Stimulated activated CD8-positive, alpha-beta memory T cell treated with anti-CD3 and anti-CD28 coated beads, Interleukin-15, amount 100 ng/mL, for 24 hours (primary cell): ENCODE measurements at regions not wholly inside any gene's neighbourhood (a gene's known extent, or its start where the extent isn't known, plus 50 kb on each side); places are given as distances from the start of the nearest gene placed in this dataset.

Experiments
- DNase-seq: peaks from one replicate; pipeline ENCODE4 v3.0.0-alpha.2; 2020; ENCODE audit warnings: low read depth

- no peak for DNase-seq
Observed at GRCh38 chr15:92565351-92566125, 90.0 kb downstream of the FAM174B start.

GRCh38 chr15:92561754-92562153 is 93.8 kb downstream of the FAM174B start:
- DNase-seq, result no peak

- DNase-seq, result no peak
Observed at GRCh38 chr15:92553317-92553716, 102.3 kb downstream of the FAM174B start.

- no peak for DNase-seq
Observed at GRCh38 chr15:92545996-92546395, 109.6 kb downstream of the FAM174B start.

- DNase-seq, result no peak
Observed at GRCh38 chr15:92541291-92542200, 114.0 kb downstream of the FAM174B start.

GRCh38 chr15:92538115-92538514 is 117.5 kb downstream of the FAM174B start:
- DNase-seq, result no peak

DNA sequence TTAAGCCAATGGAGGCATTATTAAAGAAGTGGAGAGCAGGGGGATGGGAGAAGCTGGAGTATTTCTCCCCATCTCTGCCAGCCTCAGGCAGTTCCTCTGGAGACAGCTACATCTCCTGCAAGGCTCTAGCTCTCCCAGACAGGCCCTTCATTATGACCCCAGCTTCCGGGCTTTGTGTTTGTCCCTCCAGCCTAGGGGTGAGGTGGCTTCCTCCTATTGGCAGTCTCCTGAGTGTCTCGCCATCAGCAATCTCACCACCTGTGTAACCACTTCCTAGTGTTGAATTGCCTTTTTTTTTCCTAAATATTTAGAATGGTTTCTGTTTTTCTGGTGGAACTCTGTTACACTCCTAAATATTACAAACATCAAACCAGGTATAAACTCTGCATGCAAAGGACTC is 122.3 kb downstream of the FAM174B start:
- DNase-seq, result no peak

DNA sequence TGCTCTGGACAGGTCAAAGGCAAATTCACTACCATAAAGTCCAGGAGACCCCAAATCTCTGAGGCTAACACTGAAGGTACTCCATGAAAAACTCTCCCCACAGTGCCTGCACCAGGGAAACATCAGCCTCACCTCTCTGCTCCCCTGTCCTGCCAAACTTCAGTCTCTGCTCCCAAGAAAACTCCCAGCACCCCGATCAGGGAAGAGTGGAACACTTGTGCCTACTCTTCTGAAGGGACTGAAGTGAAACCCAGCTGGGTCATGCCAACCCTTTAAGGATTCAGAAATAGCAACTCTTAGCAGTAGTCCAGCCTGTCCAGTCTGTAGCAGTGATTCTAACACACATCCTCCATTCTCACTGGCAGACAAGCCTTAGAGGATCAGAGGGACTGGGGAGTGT is 124.2 kb downstream of the FAM174B start:
- DNase-seq, result no peak

GRCh38 chr15:92528736-92529135 is 126.8 kb downstream of the FAM174B start:
- no peak for DNase-seq

DNA sequence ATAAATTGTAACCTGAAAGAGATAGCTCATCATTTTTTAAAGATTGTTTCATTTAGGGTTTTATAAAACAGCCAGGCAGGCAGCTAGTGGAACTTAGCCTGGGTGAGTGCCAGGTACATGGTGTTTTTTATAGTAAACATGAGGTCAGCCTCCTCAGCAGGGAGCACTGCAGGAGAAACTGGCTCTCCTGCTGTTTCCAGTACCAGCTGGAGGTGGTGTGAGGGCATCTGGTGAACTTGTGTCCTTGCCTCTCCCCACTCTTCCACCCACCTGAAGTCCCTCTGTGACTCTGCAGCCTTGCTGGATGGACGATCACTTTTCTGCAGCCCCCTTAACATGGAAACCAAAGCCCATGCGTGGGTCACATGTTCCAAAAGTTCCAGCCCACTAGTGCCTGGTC is 128.4 kb downstream of the FAM174B start:
- DNase-seq, result no peak

DNA sequence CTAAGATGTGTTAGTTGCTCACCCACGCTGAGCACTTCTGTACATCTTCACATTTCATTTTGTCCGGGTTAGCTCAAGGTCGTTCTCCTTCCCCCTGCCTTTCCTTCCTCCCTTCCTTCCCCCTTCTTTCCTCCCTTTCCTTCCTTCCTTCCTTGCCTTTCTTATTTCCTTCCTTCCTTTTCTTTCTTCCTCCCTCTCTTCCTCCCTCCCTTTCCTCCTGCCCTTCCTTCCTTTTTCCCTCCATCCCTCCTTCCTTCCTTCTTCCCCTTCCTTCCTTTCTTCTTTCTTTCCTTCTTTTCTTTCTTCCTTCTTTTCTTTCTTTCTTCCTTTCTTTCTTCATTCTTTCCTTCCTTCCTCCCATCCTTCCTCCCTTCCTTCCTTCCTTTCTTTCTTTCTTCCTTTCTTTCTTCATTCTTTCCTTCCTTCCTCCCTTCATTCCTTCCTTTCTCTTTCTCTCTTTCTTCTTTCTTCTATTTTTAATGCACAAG is 129.8 kb downstream of the FAM174B start:
- no peak for DNase-seq

DNA sequence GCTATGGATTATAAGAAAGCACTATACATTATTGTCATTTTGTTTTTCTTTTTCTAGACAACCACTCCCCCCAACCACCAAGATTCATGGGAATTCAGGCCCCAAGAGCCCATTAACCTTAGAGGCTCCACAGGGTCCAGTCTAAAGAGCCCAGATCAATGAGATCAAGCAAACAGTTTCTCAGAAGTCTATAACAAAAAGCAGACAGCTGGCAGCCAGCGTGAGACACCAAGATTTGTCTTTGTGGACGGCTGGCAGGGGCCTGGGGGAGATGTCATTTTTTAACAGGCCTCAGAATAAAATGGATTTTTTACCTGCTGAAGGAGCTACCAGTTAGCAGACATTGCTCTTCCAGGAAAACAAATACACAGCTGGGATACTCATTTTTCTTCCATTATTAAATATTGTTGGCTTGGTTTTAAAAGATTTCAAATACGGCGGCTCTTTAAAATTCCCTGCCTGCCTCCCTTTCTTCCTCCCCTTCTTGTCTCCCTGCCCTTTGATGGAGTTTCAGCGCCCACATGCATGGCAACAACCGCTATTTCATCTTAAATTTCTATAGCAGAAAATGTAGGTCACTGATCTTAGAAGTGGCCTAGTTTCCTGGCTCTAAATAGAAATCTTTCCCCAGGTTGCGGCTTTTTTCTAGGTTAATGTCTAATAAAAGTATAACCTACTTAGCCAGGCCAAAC is 130.6 kb downstream of the FAM174B start:
- DNase-seq, result no peak

- no peak for DNase-seq
Observed at GRCh38 chr15:92524161-92524560, 130.5 kb downstream of the ST8SIA2 start.

GRCh38 chr15:92523176-92523575 is 129.5 kb downstream of the ST8SIA2 start:
- DNase-seq, result no peak

- peak; percentile 4 for DNase-seq
Observed at GRCh38 chr15:92521624-92522008, 127.9 kb downstream of the ST8SIA2 start.

DNA sequence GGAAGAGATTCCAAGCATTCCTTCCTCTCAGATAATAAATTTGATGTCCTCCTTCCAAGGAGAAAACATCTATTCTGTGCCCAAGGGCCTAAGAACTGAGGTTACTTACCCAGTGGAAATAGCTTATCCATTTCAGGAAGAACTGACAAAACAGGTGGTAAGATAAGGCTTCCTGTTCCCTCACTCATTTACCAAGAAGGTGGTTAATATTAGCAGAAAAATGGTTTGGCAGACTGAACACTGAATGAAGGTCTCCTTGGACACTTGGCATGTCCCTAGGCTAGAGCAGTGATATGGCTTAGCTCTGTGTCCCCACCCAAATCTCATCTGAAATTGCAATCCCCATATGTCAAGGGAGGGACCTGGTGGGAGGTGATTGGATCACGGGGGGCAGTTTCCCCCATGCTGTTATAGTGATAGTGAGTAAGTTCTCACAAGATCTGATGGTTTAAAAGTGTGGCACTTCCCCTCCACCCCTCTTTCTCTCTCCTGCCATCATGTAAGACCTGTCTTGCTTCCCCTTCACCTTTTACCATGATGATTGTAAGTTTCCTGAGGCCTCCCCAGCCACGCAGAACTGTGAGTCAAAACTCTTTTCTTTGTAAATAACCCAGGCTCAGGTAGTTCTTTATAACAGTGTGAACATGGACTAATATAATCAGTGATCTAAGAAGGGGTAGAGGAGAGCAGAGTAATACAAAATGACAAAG is 127.4 kb downstream of the ST8SIA2 start:
- no peak for DNase-seq

DNA sequence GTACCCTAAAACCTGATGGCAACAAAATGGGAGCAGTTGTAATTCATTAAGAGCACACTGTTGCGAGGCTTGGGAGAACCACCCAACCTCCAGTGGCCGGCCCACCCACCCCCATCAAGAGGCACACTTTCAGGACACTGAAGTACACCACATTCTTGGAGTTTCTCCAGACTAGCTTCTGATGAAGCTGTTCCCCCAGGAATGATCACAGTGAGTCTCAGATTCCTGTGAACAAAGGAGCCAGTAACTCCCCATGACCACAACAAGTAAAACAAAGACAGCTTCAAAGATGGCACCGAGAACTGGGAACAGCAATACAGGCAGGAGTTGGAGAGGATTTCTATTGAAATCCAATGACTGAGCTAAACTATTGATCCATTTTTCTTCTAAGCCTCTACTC is 126.0 kb downstream of the ST8SIA2 start:
- DNase-seq, result no peak
